ENCODE measurements at regions not wholly inside any gene's neighbourhood (a gene's known extent, or its start where the extent isn't known, plus 50 kb on each side); places are given as distances from the start of the nearest gene placed in this dataset.

DNA sequence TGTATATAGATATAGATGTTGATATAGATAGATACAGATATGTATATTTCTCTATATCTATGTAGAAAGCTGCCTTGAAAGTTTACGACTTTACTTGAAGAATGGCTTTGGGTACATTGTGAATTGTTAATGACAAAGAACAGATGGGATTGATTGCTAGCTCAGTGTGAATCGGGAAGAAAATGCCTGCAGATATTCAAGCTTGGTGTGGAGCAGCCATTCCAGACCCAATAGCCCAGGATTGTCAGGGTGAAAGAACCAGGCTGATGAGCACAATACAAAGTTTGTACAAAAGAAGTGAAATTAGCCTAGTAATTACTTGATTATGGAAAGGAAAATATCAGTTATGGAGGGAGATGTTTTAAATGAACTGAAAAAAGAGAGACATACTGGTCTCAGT lies 946.2 kb downstream of the STPG2 start:
- ChIA-PET POLR2A (no interaction called here), CTCF (no interaction called here)
- in situ Hi-C loops (cut with HindIII; ENCODE audit: low pct_unique_long_range_greater_than_20kb, low sequenced_read_pairs) = no loop called here
- BruUV-seq (replicated peaks) = no TSS peak
- Histone ChIP-seq H3K27me3 (ENCODE audit: control insufficient read depth, insufficient read depth, low read length) (no peaks in the 10 kb centered on the region), H3K4me1 (ENCODE audit: control insufficient read depth, insufficient read depth, low read length) (no peaks in the 10 kb centered on the region), H3K36me3 (ENCODE audit: control insufficient read depth, insufficient read depth, low read length) (no peaks in the 10 kb centered on the region), H3K27ac (ENCODE audit: low read length) (no peak overlapping the region), H3K4me3 (ENCODE audit: low read depth in 2 of 2, low read length in 2 of 2) (no peak overlapping the region), H3K9me3 (ENCODE audit: control insufficient read depth, insufficient read depth, low read depth, low read length) (no peaks in the 10 kb centered on the region)
- no peak for TF ChIP-seq TCF7L2 (IDR thresholded peaks at IDR 0.05; ENCODE audit: low read depth, low read length)
- TF ChIP-seq SIN3A (IDR thresholded peaks at IDR 0.05; ENCODE audit: borderline replicate concordance, insufficient read depth, low read depth, low read length) = no peak
- no peak for TF ChIP-seq POLR2AphosphoS5 (IDR thresholded peaks at IDR 0.05; ENCODE audit: low read depth, low read length)
- TF ChIP-seq, protein P1, sequence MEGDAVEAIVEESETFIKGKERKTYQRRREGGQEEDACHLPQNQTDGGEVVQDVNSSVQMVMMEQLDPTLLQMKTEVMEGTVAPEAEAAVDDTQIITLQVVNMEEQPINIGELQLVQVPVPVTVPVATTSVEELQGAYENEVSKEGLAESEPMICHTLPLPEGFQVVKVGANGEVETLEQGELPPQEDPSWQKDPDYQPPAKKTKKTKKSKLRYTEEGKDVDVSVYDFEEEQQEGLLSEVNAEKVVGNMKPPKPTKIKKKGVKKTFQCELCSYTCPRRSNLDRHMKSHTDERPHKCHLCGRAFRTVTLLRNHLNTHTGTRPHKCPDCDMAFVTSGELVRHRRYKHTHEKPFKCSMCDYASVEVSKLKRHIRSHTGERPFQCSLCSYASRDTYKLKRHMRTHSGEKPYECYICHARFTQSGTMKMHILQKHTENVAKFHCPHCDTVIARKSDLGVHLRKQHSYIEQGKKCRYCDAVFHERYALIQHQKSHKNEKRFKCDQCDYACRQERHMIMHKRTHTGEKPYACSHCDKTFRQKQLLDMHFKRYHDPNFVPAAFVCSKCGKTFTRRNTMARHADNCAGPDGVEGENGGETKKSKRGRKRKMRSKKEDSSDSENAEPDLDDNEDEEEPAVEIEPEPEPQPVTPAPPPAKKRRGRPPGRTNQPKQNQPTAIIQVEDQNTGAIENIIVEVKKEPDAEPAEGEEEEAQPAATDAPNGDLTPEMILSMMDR (IDR thresholded peaks at IDR 0.05) = no peak
- TF ChIP-seq, protein P2, sequence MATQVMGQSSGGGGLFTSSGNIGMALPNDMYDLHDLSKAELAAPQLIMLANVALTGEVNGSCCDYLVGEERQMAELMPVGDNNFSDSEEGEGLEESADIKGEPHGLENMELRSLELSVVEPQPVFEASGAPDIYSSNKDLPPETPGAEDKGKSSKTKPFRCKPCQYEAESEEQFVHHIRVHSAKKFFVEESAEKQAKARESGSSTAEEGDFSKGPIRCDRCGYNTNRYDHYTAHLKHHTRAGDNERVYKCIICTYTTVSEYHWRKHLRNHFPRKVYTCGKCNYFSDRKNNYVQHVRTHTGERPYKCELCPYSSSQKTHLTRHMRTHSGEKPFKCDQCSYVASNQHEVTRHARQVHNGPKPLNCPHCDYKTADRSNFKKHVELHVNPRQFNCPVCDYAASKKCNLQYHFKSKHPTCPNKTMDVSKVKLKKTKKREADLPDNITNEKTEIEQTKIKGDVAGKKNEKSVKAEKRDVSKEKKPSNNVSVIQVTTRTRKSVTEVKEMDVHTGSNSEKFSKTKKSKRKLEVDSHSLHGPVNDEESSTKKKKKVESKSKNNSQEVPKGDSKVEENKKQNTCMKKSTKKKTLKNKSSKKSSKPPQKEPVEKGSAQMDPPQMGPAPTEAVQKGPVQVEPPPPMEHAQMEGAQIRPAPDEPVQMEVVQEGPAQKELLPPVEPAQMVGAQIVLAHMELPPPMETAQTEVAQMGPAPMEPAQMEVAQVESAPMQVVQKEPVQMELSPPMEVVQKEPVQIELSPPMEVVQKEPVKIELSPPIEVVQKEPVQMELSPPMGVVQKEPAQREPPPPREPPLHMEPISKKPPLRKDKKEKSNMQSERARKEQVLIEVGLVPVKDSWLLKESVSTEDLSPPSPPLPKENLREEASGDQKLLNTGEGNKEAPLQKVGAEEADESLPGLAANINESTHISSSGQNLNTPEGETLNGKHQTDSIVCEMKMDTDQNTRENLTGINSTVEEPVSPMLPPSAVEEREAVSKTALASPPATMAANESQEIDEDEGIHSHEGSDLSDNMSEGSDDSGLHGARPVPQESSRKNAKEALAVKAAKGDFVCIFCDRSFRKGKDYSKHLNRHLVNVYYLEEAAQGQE (IDR thresholded peaks at IDR 0.05; ENCODE audit: insufficient read depth in 1 of 2, low read depth in 2 of 2, low read length in 1 of 2) = no peak
- intact Hi-C loops (cut with micrococcal nuclease; ENCODE audit: unreplicated experiment) = no loop called here
- ATAC-seq (no peak), DNase-seq (ENCODE audit: low read depth, low spot score) (no peak)

GRCh38 chr4:97208749-97209148 lies 934.5 kb downstream of the STPG2 start:
- in situ Hi-C loops (cut with HindIII; ENCODE audit: low pct_unique_long_range_greater_than_20kb, low sequenced_read_pairs) = no loop called here
- ATAC-seq (no peak), DNase-seq (ENCODE audit: low read depth, low spot score) (no peak)
- ChIA-PET POLR2A (no interaction called here), CTCF (no interaction called here)
- TF ChIP-seq, protein P1 (IDR thresholded peaks at IDR 0.05) = no peak
- TF ChIP-seq POLR2AphosphoS5 (IDR thresholded peaks at IDR 0.05; ENCODE audit: low read depth, low read length) (no peak), SIN3A (IDR thresholded peaks at IDR 0.05; ENCODE audit: borderline replicate concordance, insufficient read depth, low read depth, low read length) (no peak), TCF7L2 (IDR thresholded peaks at IDR 0.05; ENCODE audit: low read depth, low read length) (no peak)
- TF ChIP-seq, protein P2 (IDR thresholded peaks at IDR 0.05; ENCODE audit: insufficient read depth in 1 of 2, low read depth in 2 of 2, low read length in 1 of 2) = no peak
- Histone ChIP-seq H3K4me1 (ENCODE audit: control insufficient read depth, insufficient read depth, low read length) (no peaks in the 10 kb centered on the region), H3K9me3 (ENCODE audit: control insufficient read depth, insufficient read depth, low read depth, low read length) (no peaks in the 10 kb centered on the region), H3K36me3 (ENCODE audit: control insufficient read depth, insufficient read depth, low read length) (no peaks in the 10 kb centered on the region), H3K27ac (ENCODE audit: low read length) (no peak overlapping the region), H3K27me3 (ENCODE audit: control insufficient read depth, insufficient read depth, low read length) (no peaks in the 10 kb centered on the region), H3K4me3 (ENCODE audit: low read depth in 2 of 2, low read length in 2 of 2) (no peak overlapping the region)
- intact Hi-C loops (cut with micrococcal nuclease; ENCODE audit: unreplicated experiment) = no loop called here
- no TSS peak for BruUV-seq (replicated peaks)

Measured in Panc1 (cell line).